ENCODE measurements at regions not wholly inside any gene's neighbourhood (a gene's known extent, or its start where the extent isn't known, plus 50 kb on each side); places are given as distances from the start of the nearest gene placed in this dataset.
"Not testable (repeated sequence)": the region's sequence is repeated elsewhere in the genome, so short reads cannot be mapped to it uniquely, and the experiment has no call there.

DNA sequence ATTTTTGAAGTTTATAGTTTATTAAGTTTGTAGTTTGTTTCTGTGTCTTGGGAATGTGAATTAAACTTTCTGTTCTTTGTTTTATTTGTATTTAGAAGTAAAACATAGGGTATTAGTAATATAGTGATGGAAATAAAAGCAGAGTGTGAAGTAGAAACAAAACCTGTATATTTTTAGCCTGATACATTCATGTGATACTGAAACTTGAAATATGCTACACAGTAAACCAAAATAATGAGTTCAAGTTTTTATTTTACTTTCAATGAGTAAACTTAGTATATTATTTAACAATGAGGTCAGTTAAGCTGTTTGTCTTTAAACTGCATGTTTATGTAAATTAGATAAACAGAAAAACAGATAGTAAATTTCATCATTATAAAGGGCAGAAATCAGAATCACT is 1592.6 kb downstream of the GRIK2 start:
- ChIA-PET CTCF (no interaction called here), POLR2A (no interaction called here)
- no peak for DNase-seq
- no peaks in the 10 kb centered on the region for H3K9me3 Mint-ChIP-seq
- no peaks in the 10 kb centered on the region for H3K4me1 Mint-ChIP-seq
- H3K36me3 Mint-ChIP-seq (ENCODE audit: low read depth) = no peaks in the 10 kb centered on the region
- no peak overlapping the region for H3K4me3 Mint-ChIP-seq
- H3K27me3 Mint-ChIP-seq = no peaks in the 10 kb centered on the region
- H3K27ac Mint-ChIP-seq = no peak overlapping the region

DNA sequence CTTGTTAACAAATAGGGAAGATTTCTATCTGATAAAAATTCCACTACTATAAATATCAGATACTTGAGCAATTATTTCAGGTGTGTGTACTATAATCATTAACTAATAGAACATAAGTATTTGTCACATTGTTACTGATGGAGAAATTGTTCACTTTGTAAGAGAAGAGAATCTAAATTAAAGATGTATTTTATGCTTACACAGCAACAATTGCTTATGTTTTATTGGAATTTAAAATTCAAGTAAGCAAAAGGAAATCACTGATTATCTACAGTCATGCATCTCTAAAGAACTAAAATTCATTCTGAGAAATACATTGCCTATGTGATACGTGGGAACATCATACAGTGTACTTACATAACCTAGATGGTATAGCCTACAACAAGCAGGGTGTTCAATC is 1590.8 kb downstream of the GRIK2 start:
- Mint-ChIP-seq H3K4me3 (no peak overlapping the region), H3K4me1 (no peaks in the 10 kb centered on the region), H3K36me3 (ENCODE audit: low read depth) (no peaks in the 10 kb centered on the region), H3K27me3 (no peaks in the 10 kb centered on the region), H3K27ac (no peak overlapping the region), H3K9me3 (peaks cover 3% of the 10 kb centered on the region)
- CTCF ChIA-PET = no interaction called here
- DNase-seq = no peak
- POLR2A ChIA-PET = no interaction called here

DNA sequence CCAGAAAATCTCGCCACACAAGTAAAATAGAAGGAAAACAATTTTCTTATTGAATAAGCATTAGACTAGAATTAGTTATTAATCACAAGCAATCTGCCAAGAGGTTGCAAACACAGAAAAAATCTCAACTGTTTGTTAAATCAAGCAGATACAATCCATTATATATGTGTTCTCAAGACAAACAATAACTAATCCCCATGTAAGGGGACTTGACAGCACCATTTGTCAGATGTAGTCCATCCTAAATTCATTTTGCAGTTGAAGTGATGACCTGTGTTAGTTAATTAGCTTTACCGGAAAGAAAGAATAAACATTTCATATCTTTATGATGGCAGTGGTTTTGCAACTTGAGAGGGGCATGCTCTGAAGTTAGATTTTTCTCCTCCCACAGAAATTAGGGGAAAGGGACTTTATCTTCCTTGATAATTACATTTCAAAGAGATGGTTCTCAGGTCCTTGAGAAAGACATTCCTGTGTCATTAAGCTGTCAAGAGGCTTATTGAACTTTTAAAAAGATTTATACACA is 1588.0 kb downstream of the GRIK2 start:
- Mint-ChIP-seq H3K9me3 (peaks cover 4% of the 10 kb centered on the region), H3K4me1 (no peaks in the 10 kb centered on the region), H3K36me3 (ENCODE audit: low read depth) (no peaks in the 10 kb centered on the region), H3K4me3 (no peak overlapping the region), H3K27me3 (no peaks in the 10 kb centered on the region), H3K27ac (no peak overlapping the region)
- ChIA-PET POLR2A (no interaction called here), CTCF (no interaction called here)
- DNase-seq = no peak

- no peaks in the 10 kb centered on the region for H3K36me3 Mint-ChIP-seq (ENCODE audit: low read depth)
- H3K4me1 Mint-ChIP-seq = no peaks in the 10 kb centered on the region
- no peaks in the 10 kb centered on the region for H3K27me3 Mint-ChIP-seq
- H3K27ac Mint-ChIP-seq = no peak overlapping the region
- DNase-seq = no peak
- ChIA-PET CTCF (no interaction called here), POLR2A (no interaction called here)
- peaks cover 5% of the 10 kb centered on the region for H3K9me3 Mint-ChIP-seq
- H3K4me3 Mint-ChIP-seq = no peak overlapping the region
These were observed 1587.4 kb downstream of the GRIK2 start for GRCh38 chr6:102980951-102981350.

- no peaks in the 10 kb centered on the region for H3K9me3 Mint-ChIP-seq
- ChIA-PET POLR2A (no interaction called here), CTCF (no interaction called here)
- no peaks in the 10 kb centered on the region for H3K36me3 Mint-ChIP-seq (ENCODE audit: low read depth)
- H3K4me3 Mint-ChIP-seq = no peak overlapping the region
- H3K27ac Mint-ChIP-seq = no peak overlapping the region
- no peak for DNase-seq
- H3K4me1 Mint-ChIP-seq = no peaks in the 10 kb centered on the region
- no peaks in the 10 kb centered on the region for H3K27me3 Mint-ChIP-seq
These were observed 1568.4 kb downstream of the GRIK2 start for GRCh38 chr6:102961902-102962301.

DNA sequence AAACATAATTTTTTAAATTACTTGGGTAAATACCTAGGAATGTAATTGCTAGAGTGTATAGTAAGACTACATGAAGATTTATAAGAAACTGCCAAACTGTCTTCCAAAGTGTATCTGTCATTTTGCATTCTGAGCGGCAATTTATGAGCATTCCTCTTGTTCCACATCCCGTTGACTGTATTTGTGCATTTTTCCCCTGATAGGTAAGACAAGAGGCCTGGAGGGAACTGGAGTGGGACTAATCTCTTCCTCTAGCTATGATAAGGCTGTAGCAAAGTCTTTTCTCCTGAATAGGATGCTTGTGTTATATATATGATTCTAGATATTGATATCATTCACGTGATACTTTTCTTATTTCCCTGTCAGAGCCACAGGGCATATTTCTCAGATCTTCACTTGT is 1557.5 kb downstream of the GRIK2 start:
- H3K4me3 Mint-ChIP-seq = no peak overlapping the region
- no peaks in the 10 kb centered on the region for H3K9me3 Mint-ChIP-seq
- no peaks in the 10 kb centered on the region for H3K27me3 Mint-ChIP-seq
- POLR2A ChIA-PET = no interaction called here
- CTCF ChIA-PET = no interaction called here
- no peak for DNase-seq
- no peak overlapping the region for H3K27ac Mint-ChIP-seq
- H3K4me1 Mint-ChIP-seq = no peaks in the 10 kb centered on the region
- no peaks in the 10 kb centered on the region for H3K36me3 Mint-ChIP-seq (ENCODE audit: low read depth)

DNA sequence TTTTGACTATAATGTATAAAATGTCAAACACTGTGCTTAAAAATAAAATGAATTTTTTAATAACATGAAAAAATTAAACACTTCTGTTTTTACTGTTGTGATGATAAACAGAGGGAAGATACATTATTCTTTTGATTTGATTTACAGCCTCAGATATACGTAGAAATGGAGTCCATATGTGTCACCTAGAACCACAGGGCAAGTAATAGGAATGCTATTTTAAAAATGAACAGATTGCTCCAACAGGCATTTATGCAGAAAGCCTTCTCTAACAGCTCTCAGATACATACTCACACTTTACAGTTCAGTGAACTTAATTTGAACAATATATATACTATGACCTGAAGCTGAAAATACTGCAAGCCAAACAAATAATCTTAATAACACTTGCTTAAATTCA is 1551.0 kb downstream of the GRIK2 start:
- no peaks in the 10 kb centered on the region for H3K9me3 Mint-ChIP-seq
- POLR2A ChIA-PET = no interaction called here
- no peak overlapping the region for H3K4me3 Mint-ChIP-seq
- H3K27me3 Mint-ChIP-seq = no peaks in the 10 kb centered on the region
- H3K27ac Mint-ChIP-seq = no peak overlapping the region
- CTCF ChIA-PET = no interaction called here
- no peaks in the 10 kb centered on the region for H3K36me3 Mint-ChIP-seq (ENCODE audit: low read depth)
- no peak for DNase-seq
- H3K4me1 Mint-ChIP-seq = no peaks in the 10 kb centered on the region

GRCh38 chr6:102942206-102942605 is 1548.7 kb downstream of the GRIK2 start:
- Mint-ChIP-seq H3K27ac (no peak overlapping the region), H3K27me3 (no peaks in the 10 kb centered on the region), H3K9me3 (no peaks in the 10 kb centered on the region), H3K4me3 (no peak overlapping the region), H3K4me1 (no peaks in the 10 kb centered on the region), H3K36me3 (ENCODE audit: low read depth) (no peaks in the 10 kb centered on the region)
- no peak for DNase-seq
- CTCF ChIA-PET = no interaction called here
- POLR2A ChIA-PET = no interaction called here

GRCh38 chr6:102936959-102937358 is 1543.5 kb downstream of the GRIK2 start:
- H3K4me1 Mint-ChIP-seq = no peaks in the 10 kb centered on the region
- no peak overlapping the region for H3K4me3 Mint-ChIP-seq
- no peak for DNase-seq
- no peaks in the 10 kb centered on the region for H3K27me3 Mint-ChIP-seq
- CTCF ChIA-PET = no interaction called here
- no peak overlapping the region for H3K27ac Mint-ChIP-seq
- POLR2A ChIA-PET = no interaction called here
- no peaks in the 10 kb centered on the region for H3K36me3 Mint-ChIP-seq (ENCODE audit: low read depth)
- H3K9me3 Mint-ChIP-seq = no peaks in the 10 kb centered on the region

GRCh38 chr6:102928109-102928508 is 1534.6 kb downstream of the GRIK2 start:
- CTCF ChIA-PET = no interaction called here
- Mint-ChIP-seq H3K27me3 (no peaks in the 10 kb centered on the region), H3K36me3 (ENCODE audit: low read depth) (no peaks in the 10 kb centered on the region), H3K4me3 (no peak overlapping the region), H3K9me3 (peaks cover 2% of the 10 kb centered on the region), H3K27ac (no peak overlapping the region), H3K4me1 (no peaks in the 10 kb centered on the region)
- no peak for DNase-seq
- POLR2A ChIA-PET = no interaction called here

- POLR2A ChIA-PET = no interaction called here
- DNase-seq = no peak
- Mint-ChIP-seq H3K27me3 (no peaks in the 10 kb centered on the region), H3K27ac (no peak overlapping the region), H3K36me3 (ENCODE audit: low read depth) (no peaks in the 10 kb centered on the region), H3K4me1 (no peaks in the 10 kb centered on the region), H3K9me3 (peaks cover 5% of the 10 kb centered on the region), H3K4me3 (no peak overlapping the region)
- CTCF ChIA-PET = no interaction called here
These were observed 1524.7 kb downstream of the GRIK2 start for GRCh38 chr6:102918161-102918560.

- Mint-ChIP-seq H3K36me3 (ENCODE audit: low read depth) (no peaks in the 10 kb centered on the region), H3K9me3 (no peaks in the 10 kb centered on the region), H3K4me3 (no peak overlapping the region), H3K27ac (no peak overlapping the region), H3K4me1 (no peaks in the 10 kb centered on the region), H3K27me3 (no peaks in the 10 kb centered on the region)
- no peak for DNase-seq
- ChIA-PET POLR2A (no interaction called here), CTCF (no interaction called here)
These were observed 1518.1 kb downstream of the GRIK2 start for GRCh38 chr6:102911571-102911970.

DNA sequence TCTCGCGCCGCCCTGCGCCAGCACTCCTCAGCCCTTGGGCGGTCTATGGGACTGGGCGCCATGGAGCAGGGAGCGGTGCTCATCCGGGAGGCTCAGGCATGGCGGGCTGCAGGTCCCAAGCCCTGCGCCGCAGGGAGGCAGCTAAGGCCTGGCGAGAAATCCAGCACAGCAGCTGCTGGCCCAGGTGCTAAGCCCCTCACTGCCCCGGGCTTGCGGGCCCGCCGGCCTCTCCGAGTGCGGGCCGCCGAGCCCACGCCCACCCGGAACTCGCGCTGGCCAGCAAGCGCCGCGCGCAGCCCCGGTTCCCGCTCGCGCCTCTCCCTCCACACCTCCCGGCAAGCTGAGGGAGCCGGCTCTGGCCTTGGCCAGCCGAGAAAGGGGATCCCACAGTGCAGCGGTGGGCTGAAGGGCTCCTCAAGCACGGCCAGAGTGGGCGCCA is 1517.2 kb downstream of the GRIK2 start:
- CTCF ChIA-PET; H3K27ac Mint-ChIP-seq; H3K4me1 Mint-ChIP-seq; DNase-seq; H3K4me3 Mint-ChIP-seq; H3K27me3 Mint-ChIP-seq; H3K36me3 Mint-ChIP-seq (ENCODE audit: low read depth); H3K9me3 Mint-ChIP-seq; POLR2A ChIA-PET: not testable (repeated sequence)

GRCh38 chr6:102907181-102907580 is 1513.7 kb downstream of the GRIK2 start:
- ChIA-PET CTCF (no interaction called here), POLR2A (no interaction called here)
- no peak for DNase-seq
- Mint-ChIP-seq H3K4me3 (no peak overlapping the region), H3K27ac (no peak overlapping the region), H3K4me1 (no peaks in the 10 kb centered on the region), H3K27me3 (no peaks in the 10 kb centered on the region), H3K36me3 (ENCODE audit: low read depth) (no peaks in the 10 kb centered on the region), H3K9me3 (peaks cover 4% of the 10 kb centered on the region)

GRCh38 chr6:102902471-102902870 is 1509.0 kb downstream of the GRIK2 start:
- no peak overlapping the region for H3K27ac Mint-ChIP-seq
- DNase-seq = no peak
- ChIA-PET POLR2A (no interaction called here), CTCF (no interaction called here)
- no peaks in the 10 kb centered on the region for H3K27me3 Mint-ChIP-seq
- H3K36me3 Mint-ChIP-seq (ENCODE audit: low read depth) = no peaks in the 10 kb centered on the region
- H3K4me1 Mint-ChIP-seq = no peaks in the 10 kb centered on the region
- peaks cover 16% of the 10 kb centered on the region for H3K9me3 Mint-ChIP-seq
- no peak overlapping the region for H3K4me3 Mint-ChIP-seq

Data from activated CD4-positive, alpha-beta memory T cell treated with anti-CD3 and anti-CD28 coated beads, Interleukin-2, amount 10 ng/mL, durations not matched to agents 7 days and 5 days (primary cell).